ENCODE measurements at regions not wholly inside any gene's neighbourhood (a gene's known extent, or its start where the extent isn't known, plus 50 kb on each side); places are given as distances from the start of the nearest gene placed in this dataset.

- TF ChIP-seq CTCF (IDR thresholded peaks at IDR 0.05) (no peak), POLR2A (IDR thresholded peaks at IDR 0.05) (no peak)
These were observed 333.8 kb downstream of the CXCL12 start for GRCh38 chr10:44051091-44051490.
